ENCODE measurements at regions not wholly inside any gene's neighbourhood (a gene's known extent, or its start where the extent isn't known, plus 50 kb on each side); places are given as distances from the start of the nearest gene placed in this dataset.

- no peak for FAIRE-seq
These were observed 96.6 kb downstream of the CYB561 start for GRCh38 chr17:63349478-63350000.

DNA sequence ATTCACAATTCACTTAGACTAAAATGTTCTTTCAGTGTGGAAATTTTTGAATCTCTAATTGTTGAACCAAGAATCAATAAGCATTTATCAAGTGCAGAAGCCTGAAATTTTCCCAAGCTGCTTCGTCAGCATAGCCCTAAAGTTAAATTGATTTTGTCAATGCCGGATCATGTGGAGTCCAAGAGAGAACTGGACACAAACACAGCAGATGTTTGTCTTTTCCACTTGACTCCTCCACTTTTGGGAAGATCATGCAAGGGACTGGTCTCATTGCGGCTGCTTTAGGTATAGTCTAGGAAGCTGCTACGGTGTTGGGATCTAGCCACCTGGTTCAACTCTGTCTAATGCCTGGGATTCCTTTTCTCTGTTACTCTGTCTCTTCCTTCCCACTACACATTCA, 95.7 kb downstream of the CYB561 start:
- no peak for FAIRE-seq

DNA sequence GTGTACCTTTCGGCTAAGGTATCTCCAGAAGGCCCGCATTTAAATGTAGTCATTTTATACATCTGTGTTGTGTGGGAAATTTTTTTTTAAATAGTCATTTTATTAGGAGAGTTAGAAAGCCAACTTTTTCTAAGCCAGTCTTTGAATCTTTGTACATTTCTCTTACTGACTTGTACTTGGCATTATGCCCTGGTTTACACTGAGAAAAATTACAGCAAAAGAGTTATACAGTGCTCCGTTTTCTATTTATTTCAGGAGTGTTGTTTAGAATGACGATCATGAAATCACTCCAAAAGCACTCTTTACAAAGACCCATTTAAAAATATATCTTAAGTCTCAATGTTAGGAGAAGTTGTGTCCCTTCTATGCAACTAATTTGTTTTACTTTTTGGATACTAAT, 91.8 kb downstream of the CYB561 start:
- FAIRE-seq: no peak

- no peak for FAIRE-seq
These were observed 89.8 kb downstream of the CYB561 start for GRCh38 chr17:63356337-63356757.

- no peak for FAIRE-seq
These were observed 87.8 kb downstream of the CYB561 start for GRCh38 chr17:63358111-63358839.

- FAIRE-seq: no peak
These were observed 87.2 kb downstream of the CYB561 start for GRCh38 chr17:63358956-63359355.

DNA sequence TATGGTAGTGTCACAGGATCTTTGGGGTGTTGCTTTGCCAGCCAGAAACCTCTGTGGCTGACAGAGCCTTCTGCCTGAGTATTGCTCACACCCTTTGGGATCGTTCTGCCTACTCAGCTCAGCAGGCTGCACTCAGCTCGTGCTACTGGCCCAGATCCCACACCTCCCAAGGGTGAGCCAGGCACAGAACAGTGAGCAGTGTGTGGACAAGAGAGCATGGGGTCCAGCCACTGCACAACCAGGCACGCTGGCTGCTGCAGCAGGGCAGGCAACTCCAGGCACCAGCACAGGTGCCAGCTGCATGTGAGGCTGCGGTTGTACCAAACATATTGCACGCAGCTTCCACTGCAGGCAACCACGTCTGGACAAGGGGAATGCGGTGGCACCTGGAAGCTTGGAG, 84.9 kb downstream of the CYB561 start:
- no peak for FAIRE-seq

- FAIRE-seq: no peak
These were observed 84.0 kb downstream of the CYB561 start for GRCh38 chr17:63362115-63362514.

GRCh38 chr17:63364387-63364786, 81.7 kb downstream of the CYB561 start:
- FAIRE-seq: no peak

DNA sequence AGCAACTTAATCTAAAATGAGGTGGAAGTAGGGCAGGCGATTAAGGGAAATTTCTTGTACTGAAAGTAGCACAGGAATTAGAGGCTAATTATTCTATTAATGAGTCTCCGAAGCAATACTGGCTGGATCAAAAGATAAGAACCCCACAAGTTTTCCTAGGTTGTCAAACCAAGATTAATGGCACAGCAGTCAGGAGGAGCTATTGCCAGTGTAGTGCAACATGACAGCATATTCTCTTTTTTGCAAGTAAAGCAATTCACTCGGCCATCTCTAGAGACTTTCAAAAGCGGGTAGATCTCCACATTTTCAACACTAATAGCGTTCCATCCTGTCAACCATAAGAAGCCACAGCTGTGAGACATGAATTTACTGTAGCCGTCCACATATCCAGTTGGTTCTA, 81.2 kb downstream of the CYB561 start:
- FAIRE-seq: no peak

DNA sequence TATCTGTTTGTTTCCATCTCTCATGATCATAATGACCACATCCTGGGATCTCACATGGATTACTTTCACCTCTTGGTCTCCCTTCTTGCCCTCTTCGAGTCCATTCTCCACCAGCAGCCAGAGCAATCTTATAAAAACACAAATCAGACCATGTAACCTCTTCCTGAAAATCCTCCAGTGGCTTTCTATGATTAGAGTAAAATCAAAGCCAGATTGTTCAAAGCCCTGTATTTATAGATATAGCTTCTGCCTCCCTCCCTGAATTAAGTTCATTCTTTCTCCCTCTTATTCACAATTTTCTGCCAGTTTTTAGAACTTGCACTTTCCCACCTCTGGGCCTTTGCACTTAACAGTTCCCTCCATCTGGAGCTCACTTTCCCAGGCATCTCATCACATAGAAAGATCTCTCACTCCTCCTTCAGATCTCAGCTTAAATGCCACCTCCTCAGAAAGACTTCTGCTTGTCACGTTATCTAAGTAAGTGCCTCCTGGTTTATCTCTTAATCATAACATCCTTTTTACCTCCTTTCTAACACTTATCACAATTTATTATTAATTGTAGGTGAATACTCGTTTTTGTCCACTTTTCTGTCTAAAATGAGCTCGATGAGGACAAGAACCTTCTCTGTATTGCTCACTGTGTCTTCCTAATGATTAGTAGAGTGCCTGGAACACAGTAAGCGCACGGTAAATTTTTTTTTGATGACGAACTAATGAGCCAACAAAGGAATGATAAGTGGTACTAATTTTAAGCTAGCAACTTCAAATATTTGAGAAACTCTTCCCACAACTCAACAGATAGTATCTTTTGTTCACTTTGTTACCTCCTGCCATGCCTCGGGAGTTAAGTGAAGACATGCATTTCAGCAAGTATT, 80.5 kb downstream of the CYB561 start:
- no peak for FAIRE-seq

- FAIRE-seq: no peak
These were observed 79.9 kb downstream of the CYB561 start for GRCh38 chr17:63366241-63366566.

DNA sequence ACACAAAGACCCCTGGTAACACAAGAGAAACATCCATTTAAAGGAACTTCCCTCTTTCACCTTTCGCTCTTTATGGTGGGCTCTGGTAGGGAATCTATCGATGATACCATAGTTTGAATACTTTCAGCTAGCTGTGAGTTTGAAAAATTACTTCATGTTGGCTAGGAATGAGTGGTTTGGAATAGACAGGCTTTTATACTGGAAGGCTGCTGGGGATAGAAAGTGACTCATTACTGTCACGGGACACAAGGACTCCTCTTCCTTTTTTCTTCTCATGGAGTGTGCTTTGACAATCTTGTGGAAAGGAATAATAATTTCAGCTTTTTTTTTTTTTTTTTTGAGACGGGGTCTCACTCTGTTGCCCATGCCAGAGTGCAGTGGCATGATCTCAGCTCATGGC, 76.9 kb downstream of the CYB561 start:
- FAIRE-seq: no peak

- no peak for FAIRE-seq
These were observed 75.4 kb downstream of the CYB561 start for GRCh38 chr17:63370696-63371095.

DNA sequence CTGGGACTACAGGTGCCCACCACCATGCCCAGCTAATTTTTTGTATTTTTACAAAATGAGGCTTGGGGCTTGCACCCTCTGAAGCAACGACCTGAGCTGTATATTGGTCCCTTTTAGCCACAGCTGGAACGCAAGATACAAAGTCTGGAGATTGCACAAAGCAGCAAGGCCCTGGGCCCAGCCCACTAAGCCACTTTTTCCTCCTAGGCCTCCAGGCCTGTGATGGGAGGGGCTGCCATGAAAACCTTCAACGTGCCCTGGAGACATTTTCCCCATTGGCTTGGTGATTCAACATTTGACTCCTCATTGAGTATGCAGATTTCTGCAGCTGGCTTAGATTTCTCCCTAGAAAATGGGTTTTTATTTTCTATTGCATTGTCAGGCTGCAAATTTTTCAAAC, 69.2 kb downstream of the CYB561 start:
- no peak for FAIRE-seq

GRCh38 chr17:63378411-63379375, 67.4 kb downstream of the CYB561 start:
- FAIRE-seq: no peak

- FAIRE-seq: no peak
These were observed 66.5 kb downstream of the CYB561 start for GRCh38 chr17:63379636-63380035.

DNA sequence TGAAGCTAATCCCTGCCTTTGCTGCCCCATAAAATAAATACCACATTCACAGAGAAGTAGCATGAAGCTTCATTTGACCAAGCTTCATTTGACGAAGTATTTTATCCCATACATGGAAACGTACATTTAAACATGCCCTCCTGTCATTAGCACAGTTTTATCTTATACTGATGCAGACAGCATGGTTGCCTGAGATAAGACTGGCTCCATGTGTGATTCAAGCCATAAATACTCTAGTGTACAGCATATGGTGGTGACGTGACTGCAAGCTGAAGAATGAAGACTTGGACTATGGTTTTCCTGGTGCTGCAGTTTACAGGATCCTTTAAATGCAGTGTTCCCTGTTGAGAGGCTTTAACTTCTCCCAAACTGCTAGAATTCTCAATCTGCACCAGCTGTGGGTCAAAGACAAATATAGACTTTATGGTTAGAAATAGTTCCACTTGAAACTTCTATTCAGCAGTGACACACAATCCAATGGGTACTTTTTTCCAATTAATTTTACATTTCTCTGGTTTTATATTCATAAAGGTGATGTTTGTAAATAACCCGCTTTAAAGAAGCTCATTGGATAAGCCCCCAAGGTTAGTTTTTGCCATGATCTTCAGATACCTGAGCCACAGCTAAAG, 64.9 kb downstream of the CYB561 start:
- no peak for FAIRE-seq

- no peak for FAIRE-seq
These were observed 64.0 kb downstream of the CYB561 start for GRCh38 chr17:63382136-63382535.

All from islet of Langerhans (tissue), 1 donor.